Glomerular visceral epithelial cell (primary cell): ENCODE measurements at regions not wholly inside any gene's neighbourhood (a gene's known extent, or its start where the extent isn't known, plus 50 kb on each side); places are given as distances from the start of the nearest gene placed in this dataset.
"Not testable (repeated sequence)": the region's sequence is repeated elsewhere in the genome, so short reads cannot be mapped to it uniquely, and the experiment has no call there.

Source experiments
- DNase-seq: peaks from one replicate; pipeline ENCODE4 v3.0.0-alpha.2; 2016; ENCODE audit errors: extremely low spot score

GRCh38 chr5:92328584-92329259 is 945.6 kb upstream of the ARRDC3 start:
- DNase-seq, result no peak

DNA sequence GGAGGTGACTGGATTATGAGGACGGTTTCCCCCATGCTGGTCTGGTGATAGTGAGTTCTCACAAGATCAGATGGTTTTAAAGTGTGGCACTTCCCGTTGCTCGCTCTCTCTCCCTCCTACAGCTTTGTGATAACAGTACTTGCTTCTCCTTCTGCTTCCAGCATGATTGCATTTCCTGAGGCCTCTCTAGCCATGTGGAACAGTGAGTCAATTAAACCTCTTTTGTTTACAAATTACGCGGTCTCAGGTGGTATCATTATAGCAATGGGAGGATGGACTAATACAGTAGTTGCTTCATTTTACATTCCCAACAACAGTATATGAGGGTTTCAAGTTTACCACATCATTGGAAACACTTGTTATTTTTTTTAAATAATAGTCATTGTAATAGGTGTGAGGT is 937.3 kb upstream of the ARRDC3 start:
- no peak for DNase-seq

- no peak for DNase-seq
Measured at GRCh38 chr5:92313385-92313784, 930.3 kb upstream of the ARRDC3 start.

DNA sequence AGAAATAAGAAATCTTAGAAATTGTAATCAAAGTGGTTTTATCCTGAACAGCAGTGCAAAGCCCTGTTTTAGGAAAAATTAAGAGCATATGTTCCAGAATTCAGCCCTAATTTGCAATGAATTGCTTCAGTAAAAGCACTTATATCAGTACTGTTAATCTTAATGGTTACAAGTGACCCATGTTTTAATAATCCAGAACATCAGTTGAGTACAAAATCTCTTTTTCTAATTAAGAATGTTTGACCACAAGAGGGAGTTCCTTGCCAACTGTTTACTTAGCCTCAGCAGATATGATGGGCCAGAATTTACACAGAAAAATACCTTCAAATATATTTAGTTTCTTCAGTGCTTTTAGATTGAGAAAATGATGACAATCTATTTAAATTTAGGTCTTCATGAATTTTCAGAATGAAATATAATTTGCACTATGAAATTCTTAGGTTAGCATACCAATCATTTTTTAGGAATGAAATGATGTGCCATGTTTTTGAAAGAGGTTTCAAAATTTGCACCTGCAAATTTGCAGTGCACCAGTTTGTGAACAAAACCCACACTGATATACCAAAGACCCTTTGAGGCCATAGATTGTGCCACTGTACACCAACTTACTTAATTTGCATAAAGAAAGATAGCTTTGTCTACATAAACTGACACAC is 926.3 kb upstream of the ARRDC3 start:
- DNase-seq, result peak; percentile 27

DNA sequence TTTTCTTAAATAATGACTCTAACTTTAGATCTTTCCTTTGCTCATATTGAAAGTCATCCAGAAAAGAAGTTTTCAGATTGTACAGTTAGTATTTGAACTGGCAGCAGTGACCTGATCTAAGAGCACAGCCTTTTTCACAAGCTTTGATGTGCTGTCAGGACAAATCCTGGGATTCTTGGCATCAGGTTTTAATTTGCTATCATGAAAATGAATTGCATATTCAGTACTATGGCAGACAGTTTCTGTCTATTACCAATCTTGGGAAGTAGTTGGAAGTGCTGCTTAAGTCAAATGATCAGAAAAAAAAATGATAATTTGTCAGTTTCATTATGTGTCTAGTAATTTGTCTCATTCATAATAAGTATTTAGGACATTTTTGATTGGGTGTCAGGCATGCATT is 925.6 kb upstream of the ARRDC3 start:
- no peak for DNase-seq

GRCh38 chr5:92302356-92302755 is 919.2 kb upstream of the ARRDC3 start:
- not testable (repeated sequence) for DNase-seq

- no peak for DNase-seq
Measured at GRCh38 chr5:92283521-92283920, 900.4 kb upstream of the ARRDC3 start.

GRCh38 chr5:92271750-92272149 is 888.6 kb upstream of the ARRDC3 start:
- DNase-seq, result not testable (repeated sequence)

DNA sequence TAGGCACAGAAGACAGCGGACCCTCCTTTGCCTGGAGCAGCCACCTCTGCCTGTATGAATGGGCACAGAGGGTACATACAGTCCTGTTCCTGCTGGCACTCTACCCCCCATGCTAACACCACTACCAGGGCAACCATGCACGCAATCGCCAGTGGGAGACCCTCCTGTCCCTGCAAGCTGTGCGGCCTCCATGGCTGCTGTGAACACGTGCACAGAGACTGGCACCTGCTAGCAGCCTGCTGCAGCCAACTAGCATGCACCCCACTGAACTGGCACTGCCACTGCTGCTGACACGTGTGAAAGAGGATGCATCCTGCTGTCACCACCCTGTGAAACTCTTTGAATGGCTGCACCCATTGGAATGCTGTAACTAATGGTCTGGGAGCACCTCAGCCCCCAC is 885.2 kb upstream of the ARRDC3 start:
- DNase-seq, result no peak

GRCh38 chr5:92267830-92268229 is 884.7 kb upstream of the ARRDC3 start:
- DNase-seq, result no peak

- DNase-seq, result no peak
Measured at GRCh38 chr5:92265804-92266203, 882.7 kb upstream of the ARRDC3 start.

GRCh38 chr5:92255605-92256004 is 872.5 kb upstream of the ARRDC3 start:
- DNase-seq, result not testable (repeated sequence)

DNA sequence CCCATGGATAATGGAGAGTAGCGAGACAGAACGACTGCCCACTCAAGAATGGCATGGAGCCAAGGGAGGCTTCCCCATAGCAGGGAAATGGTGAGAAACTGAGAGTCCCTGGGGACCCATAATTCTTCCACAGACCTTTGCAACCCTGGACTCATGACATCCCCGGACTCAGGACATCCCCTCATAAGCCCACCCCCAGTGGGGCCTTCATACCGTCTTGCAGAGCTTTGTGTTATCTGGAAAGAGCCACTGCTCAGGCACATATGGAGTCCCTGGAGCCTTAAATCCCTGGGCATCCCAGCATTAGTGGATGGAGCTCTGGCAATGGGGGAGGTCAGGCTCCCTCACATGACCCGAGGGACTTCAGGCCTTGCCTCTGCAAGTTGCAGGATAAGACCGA is 865.4 kb upstream of the ARRDC3 start:
- no peak for DNase-seq

DNA sequence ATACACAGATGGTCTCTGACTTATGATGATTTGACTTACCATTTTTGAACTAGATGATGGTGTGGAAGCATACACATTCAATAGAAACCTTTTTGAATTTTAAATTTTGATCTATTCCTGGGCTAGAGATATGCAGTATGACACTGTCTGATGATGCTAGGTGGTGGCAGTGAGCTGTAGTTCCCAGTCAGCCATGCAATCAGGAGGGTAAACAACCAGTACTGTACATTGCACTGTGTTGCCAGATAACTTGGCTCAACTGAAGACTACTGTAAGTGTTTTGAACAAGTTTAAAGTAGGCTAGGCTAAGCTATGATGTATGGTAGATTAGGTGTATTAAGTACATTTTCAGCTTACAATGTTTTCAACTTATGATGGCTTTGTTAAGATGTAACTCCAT is 859.1 kb upstream of the ARRDC3 start:
- no peak for DNase-seq

DNA sequence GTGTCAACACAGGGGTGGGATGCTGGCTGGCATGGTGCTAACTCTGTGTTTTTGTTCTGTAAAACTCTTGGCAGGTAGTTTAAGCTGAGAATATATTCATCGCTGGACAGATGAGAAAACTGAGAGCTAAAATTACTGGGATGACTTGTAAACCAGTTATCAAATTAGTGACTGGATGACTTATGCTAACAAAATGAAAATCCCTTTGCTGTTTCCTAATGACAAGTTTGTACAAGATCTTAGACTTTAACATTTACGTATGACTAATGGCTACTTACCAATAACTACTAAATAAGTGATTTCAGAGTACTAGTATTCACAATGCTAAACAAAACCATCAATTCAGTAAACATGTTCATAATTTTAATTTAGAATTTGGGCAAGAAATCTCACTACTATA is 854.8 kb upstream of the ARRDC3 start:
- no peak for DNase-seq

DNA sequence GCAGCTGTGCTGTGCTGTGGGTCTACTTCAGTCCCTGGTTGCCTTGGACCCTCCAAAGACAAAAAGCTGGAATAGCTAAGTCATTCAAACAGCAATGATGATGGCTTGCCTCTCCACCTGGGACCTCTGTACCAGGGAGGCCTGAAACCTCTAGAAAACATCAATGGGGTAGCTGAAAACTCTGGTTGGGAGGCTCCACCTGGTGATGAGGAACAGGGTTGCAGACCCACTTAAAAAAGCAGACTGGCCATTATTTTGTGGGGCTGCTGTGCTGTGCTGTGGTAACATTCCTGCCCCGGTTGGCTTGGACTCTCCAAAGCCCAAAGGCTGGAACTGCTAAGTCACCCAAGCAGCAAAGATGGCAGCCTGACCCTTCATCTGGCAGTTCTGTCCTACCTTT is 839.3 kb upstream of the ARRDC3 start:
- no peak for DNase-seq

DNA sequence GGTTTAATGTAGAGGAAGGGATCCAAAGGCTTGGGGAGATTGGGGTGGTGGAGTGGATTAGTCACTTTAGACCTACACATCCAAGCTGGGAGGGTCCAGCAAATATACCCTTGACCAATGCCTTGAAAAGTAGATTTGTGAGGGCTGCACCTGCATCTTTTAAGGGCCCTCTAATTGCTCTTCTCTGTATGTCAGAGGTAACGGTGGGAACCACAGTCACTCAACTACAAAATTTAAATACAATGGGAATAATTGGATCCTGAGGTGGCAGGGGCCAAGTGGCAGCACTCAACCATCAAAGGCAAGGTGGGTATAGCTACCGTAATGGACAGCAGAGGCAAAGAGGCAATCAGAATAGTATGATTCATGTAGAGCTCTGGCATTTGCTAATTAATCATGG is 833.7 kb upstream of the ARRDC3 start:
- not testable (repeated sequence) for DNase-seq

GRCh38 chr5:92215116-92215515 is 832.0 kb upstream of the ARRDC3 start:
- no peak for DNase-seq

GRCh38 chr5:92208265-92208664 is 825.1 kb upstream of the ARRDC3 start:
- no peak for DNase-seq

DNA sequence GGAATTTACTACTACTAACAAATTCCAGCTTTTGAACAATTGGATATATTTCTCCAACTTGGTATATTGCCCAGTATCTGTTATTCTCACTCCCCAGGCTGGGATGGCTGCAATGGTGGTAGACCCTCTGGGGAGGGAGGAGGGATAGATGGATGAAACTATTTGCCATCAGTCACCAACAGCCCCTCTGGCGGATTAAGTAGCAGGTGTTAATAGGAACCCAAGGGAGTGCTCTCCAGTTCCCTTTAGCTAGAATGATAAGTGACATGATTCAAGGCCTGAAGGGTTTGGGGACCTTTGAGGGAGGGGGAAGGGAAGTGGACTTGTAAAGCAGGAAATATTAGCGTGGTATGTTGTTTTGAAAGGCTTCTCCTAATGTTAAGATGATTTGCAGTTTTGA is 824.0 kb upstream of the ARRDC3 start:
- DNase-seq, result no peak

GRCh38 chr5:92206681-92207080 is 823.6 kb upstream of the ARRDC3 start:
- DNase-seq, result no peak

DNA sequence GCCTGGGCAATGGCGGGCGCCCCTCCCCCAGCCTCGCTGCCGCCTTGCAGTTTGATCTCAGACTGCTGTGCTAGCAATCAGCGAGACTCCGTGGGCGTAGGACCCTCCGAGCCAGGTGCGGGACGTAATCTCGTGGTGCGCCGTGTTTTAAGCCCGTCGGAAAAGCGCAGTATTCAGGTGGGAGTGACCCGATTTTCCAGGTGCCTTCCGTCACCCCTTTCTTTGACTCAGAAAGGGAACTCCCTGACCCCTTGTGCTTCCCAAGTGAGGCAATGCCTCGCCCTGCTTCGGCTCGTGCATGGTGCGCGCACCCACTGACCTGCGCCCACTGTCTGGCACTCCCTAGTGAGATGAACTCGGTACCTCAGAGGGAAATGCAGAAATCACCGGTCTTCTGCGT is 815.9 kb upstream of the ARRDC3 start:
- DNase-seq, result not testable (repeated sequence)

- DNase-seq, result no peak
Measured at GRCh38 chr5:92181656-92182055, 798.5 kb upstream of the ARRDC3 start.

- no peak for DNase-seq
Measured at GRCh38 chr5:92180391-92180790, 797.3 kb upstream of the ARRDC3 start.
